GM12878 (cell line): ENCODE measurements at regions not wholly inside any gene's neighbourhood (a gene's known extent, or its start where the extent isn't known, plus 50 kb on each side); places are given as distances from the start of the nearest gene placed in this dataset.

Experiments
- ATAC-seq: fragments of 200-7000 bp; cut with Tn5 transposase; 3 replicates; pipeline ENCODE4 v1.9.1; 2020; ENCODE audit warnings: mild to moderate bottlenecking, moderate library complexity
- BruUV-seq: library from RNA; stranded (reverse); fragments of 400-500 nt; replicated peaks from 2 replicates; lab custom pipeline; 2021; lab: Mats Ljungman, UMichigan
- CTCF ChIA-PET: fragments of 300-600 bp; sonication (Branson Sonifier 250); formaldehyde crosslinking; extraction: SDS; loops from one replicate; lab custom pipeline; 2021; ENCODE audit warnings: inconsistent platforms; lab: Yijun Ruan, JAX
- POLR2A ChIA-PET: fragments of 350-600 bp; formaldehyde crosslinking; extraction: SDS; loops from one replicate; lab custom pipeline; 2021; ENCODE audit warnings: inconsistent platforms; lab: Charles Lee
- RAD21 ChIA-PET: fragments of 300-600 bp; sonication (Branson Sonifier 250); formaldehyde crosslinking; loops from one replicate; lab custom pipeline; 2023; ENCODE audit warnings: antibody characterized with exemption; ENCODE audit not compliant: unreplicated experiment; lab: Charles Lee
- SMC1A ChIA-PET: fragments of 300-600 bp; sonication (Branson Sonifier 250); formaldehyde crosslinking; loops from one replicate; lab custom pipeline; 2023; ENCODE audit not compliant: unreplicated experiment, uncharacterized antibody; lab: Charles Lee
- DNase-seq: peaks from one replicate; pipeline ENCODE4 v3.0.0-alpha.2; 2011; ENCODE audit warnings: low read depth, low spot score
- FAIRE-seq: peaks from 3 replicates; lab custom pipeline; 2011; peaks lifted over from hg19 to GRCh38; lab: Jason Lieb, UNC
- H2AFZ ChIP-seq: 2 replicates; pipeline ENCODE4 v1.6.0; 2011; ENCODE audit warnings: low read depth, low read length, control low read depth; ENCODE audit not compliant: control insufficient read depth
- H3K27ac ChIP-seq: 2 replicates; pipeline ENCODE4 v1.5.1; 2011; ENCODE audit warnings: control low read depth; ENCODE audit not compliant: control insufficient read depth, insufficient read depth
- H3K27me3 ChIP-seq, 2 experiments: replicated peaks in 1 of 2; 2 replicates each; pipeline versions ENCODE4 v1.6.0 to v1.6.1; 2011; ENCODE audit warnings: low read length in 1 of 2; ENCODE audit not compliant: control insufficient read depth in 2 of 2, insufficient read depth in 2 of 2
- H3K36me3 ChIP-seq, 2 experiments: 2 replicates each; pipeline ENCODE4 v1.5.1; 2011; ENCODE audit warnings: low read length in 1 of 2; ENCODE audit not compliant: control insufficient read depth in 2 of 2, insufficient read depth in 2 of 2
- H3K4me1 ChIP-seq: 2 replicates; pipeline ENCODE4 v1.6.1; 2011; ENCODE audit warnings: mild to moderate bottlenecking, low read length, moderate library complexity, mixed read lengths; ENCODE audit not compliant: control insufficient read depth, insufficient read depth
- H3K4me2 ChIP-seq: 2 replicates; pipeline ENCODE4 v1.6.0; 2011; ENCODE audit warnings: control low read depth; ENCODE audit not compliant: control insufficient read depth, insufficient read depth
- H3K4me3 ChIP-seq: fragments of 200-600 bp; sonication (generic); 2 replicates; pipeline ENCODE4 v1.5.1; 2016
- H3K79me2 ChIP-seq: 2 replicates; pipeline ENCODE4 v1.6.0; 2011; ENCODE audit warnings: low read length; ENCODE audit not compliant: control insufficient read depth, insufficient read depth
- H3K9ac ChIP-seq: 2 replicates; pipeline ENCODE4 v1.8.0; 2011; ENCODE audit warnings: low read length, control low read depth, mixed read lengths; ENCODE audit not compliant: control insufficient read depth, insufficient read depth
- H3K9me3 ChIP-seq: replicated peaks from 3 replicates; pipeline ENCODE4 v1.5.1; 2011; ENCODE audit warnings: mild to moderate bottlenecking, low read length; ENCODE audit not compliant: control insufficient read depth, insufficient read depth
- H4K20me1 ChIP-seq: 2 replicates; pipeline ENCODE4 v1.6.0; 2011; ENCODE audit not compliant: control insufficient read depth, insufficient read depth
- BCL3 ChIP-seq: IDR thresholded peaks from 2 replicates; pipeline ENCODE4 v1.6.1; 2011; ENCODE audit warnings: borderline replicate concordance, low read depth, mild to moderate bottlenecking, moderate library complexity, low read length; ENCODE audit not compliant: insufficient read depth, poor library complexity, severe bottlenecking
- CBX3 ChIP-seq: fragments of 200-600 bp; sonication (generic); IDR thresholded peaks from 2 replicates; pipeline ENCODE4 v1.6.1; 2016; ENCODE audit warnings: low read depth, borderline replicate concordance
- ETV6 ChIP-seq, 2 experiments: fragments of 450-650 bp in 1 of 2; IDR thresholded peaks in 1 of 2; conservative IDR thresholded peaks in 1 of 2; 2 replicates each; pipeline ENCODE4 v1.6.1; 2014; ENCODE audit warnings: antibody characterized with exemption in 1 of 2, borderline replicate concordance in 1 of 2, low read depth in 1 of 2, mild to moderate bottlenecking in 1 of 2, moderate library complexity in 1 of 2
- MAX ChIP-seq: IDR thresholded peaks from 2 replicates; pipeline ENCODE4 v1.6.1; 2012; ENCODE audit warnings: low read depth, low read length, improper control_type of control experiment
- POU2F2 ChIP-seq: IDR thresholded peaks from 3 replicates; pipeline ENCODE4 v1.6.1; 2011; ENCODE audit warnings: low read depth, mild to moderate bottlenecking, low read length, borderline replicate concordance
- RAD21 ChIP-seq: IDR thresholded peaks from 2 replicates; pipeline ENCODE4 v1.6.1; 2011; ENCODE audit warnings: mild to moderate bottlenecking, low read depth, low read length, moderate library complexity; ENCODE audit not compliant: insufficient read depth
- RBBP5 ChIP-seq: fragments of 200-600 bp; sonication (generic); conservative IDR thresholded peaks from 2 replicates; pipeline ENCODE4 v1.6.1; 2016
- RUNX3 ChIP-seq: IDR thresholded peaks from 2 replicates; pipeline ENCODE4 v1.6.1; 2012; ENCODE audit warnings: low read length, inconsistent platforms
- SMC3 ChIP-seq: IDR thresholded peaks from 2 replicates; pipeline ENCODE4 v1.6.1; 2011; ENCODE audit warnings: low read length, improper control_type of control experiment, borderline replicate concordance
- SREBF1 ChIP-seq: IDR thresholded peaks from 2 replicates; pipeline ENCODE4 v1.6.1; 2012; ENCODE audit warnings: mild to moderate bottlenecking, low read length
- TCF7 ChIP-seq: IDR thresholded peaks from 2 replicates; pipeline ENCODE4 v1.6.1; 2014; ENCODE audit warnings: antibody characterized with exemption, borderline replicate concordance
- ZNF24 ChIP-seq: fragments of 450-650 bp; IDR thresholded peaks from 2 replicates; pipeline ENCODE4 v1.6.1; 2017; ENCODE audit warnings: antibody characterized with exemption, mild to moderate bottlenecking
- in situ Hi-C: fragments of 300-500 bp; cut with MboI; formaldehyde crosslinking; loops from 9 replicates; pipeline ENCODE4 v1.14.3; 2018; ENCODE audit warnings: mixed read lengths
- intact Hi-C: fragments of 100-400 bp; cut with micrococcal nuclease; formaldehyde crosslinking; loops from one replicate; pipeline ENCODE4 v1.14.2; 2022; ENCODE audit not compliant: unreplicated experiment

- no peaks in the 10 kb centered on the region for H3K27me3 ChIP-seq
- no TSS peak for BruUV-seq
- peaks cover 2% of the 10 kb centered on the region for H3K4me1 ChIP-seq
- ChIA-PET SMC1A (interaction anchor here (0.6 to 3.7 kb wide), 13 partner anchors 8 to 389 kb away, joined by 3 to 17 read pairs (median 3); no protein-coding TSS in a partner anchor), POLR2A (interaction anchor here (1.5 kb wide), 1 partner anchor 13 kb away, joined by 3 read pairs; no protein-coding TSS in a partner anchor), CTCF (interaction anchor here (0.8 to 3.4 kb wide), 3 partner anchors 139 to 389 kb away, joined by 3 to 15 read pairs (median 10); no protein-coding TSS in a partner anchor)
- intact Hi-C loops = no loop called here
- H3K9me3 ChIP-seq = peaks cover 2% of the 10 kb centered on the region; the same call in 2 of the 3 replicates
- DNase-seq (no peak), ATAC-seq (no peak), FAIRE-seq (no peak)
- H3K4me2 ChIP-seq = no peak overlapping the region
- H3K4me3 ChIP-seq = no peak overlapping the region
- no peak overlapping the region for H3K27ac ChIP-seq
- H3K9ac ChIP-seq = no peak overlapping the region
- no peak overlapping the region for H2AFZ ChIP-seq
- TF ChIP-seq TCF7 (no peak), BCL3 (no peak), SMC3 (no peak), RUNX3 (no peak), POU2F2 (no peak), CBX3 (no peak), SREBF1 (no peak), RAD21 (no peak), MAX (no peak), ETV6 (conservative IDR thresholded peaks at IDR 0.05 in 1 of 2, IDR thresholded peaks at IDR 0.05 in 1 of 2; ENCODE audit: borderline replicate concordance in 1 of 2, low read depth in 1 of 2) (no peak), RBBP5 (no peak), ZNF24 (no peak)
- TF ChIP-seq, all 136 proteins: peak for 0
- Histone ChIP-seq H4K20me1 (no peaks in the 10 kb centered on the region), H3K36me3 (no peaks in the 10 kb centered on the region), H3K79me2 (no peaks in the 10 kb centered on the region)
- RAD21 ChIA-PET = interaction anchor here (1.9 to 3.4 kb wide), 3 partner anchors 150 to 156 kb away, joined by 6 to 9 read pairs (median 6); no protein-coding TSS in a partner anchor
- in situ Hi-C loops = no loop called here
These were observed 54.7 kb upstream of the FAM9C start for GRCh38 chrX:13099121-13099520.
